ENCODE measurements at regions not wholly inside any gene's neighbourhood (a gene's known extent, or its start where the extent isn't known, plus 50 kb on each side); places are given as distances from the start of the nearest gene placed in this dataset.

GRCh38 chr9:82445556-82445955 is 457.0 kb downstream of the SPATA31D1 start:
- in situ Hi-C loops (cut with MboI) (no loop called here), intact Hi-C loops (cut with micrococcal nuclease) (no loop called here)
- no peak overlapping the region for H3K4me2 ChIP-seq (ENCODE audit: insufficient read depth, low read length)
- no peak overlapping the region for H3K27ac ChIP-seq (ENCODE audit: extremely low read depth, low read depth, low read length)
- H3K27me3 ChIP-seq (ENCODE audit: control insufficient read depth in 2 of 2, insufficient read depth in 2 of 2, low read length in 2 of 2): no peaks in the 10 kb centered on the region
- no peak overlapping the region for H3K9ac ChIP-seq (ENCODE audit: insufficient read depth in 1 of 2, low read depth in 2 of 2, low read length in 2 of 2)
- WGBS (ENCODE audit: insufficient coverage, low coverage, missing lambda C conversion rate): 0% methylated on average over 4 of the region's 5 CpGs
- H3K4me1 ChIP-seq (replicated peaks in 1 of 2; ENCODE audit: control insufficient read depth in 2 of 2, insufficient read depth in 2 of 2, low read length in 2 of 2): no peaks in the 10 kb centered on the region
- CTCF ChIA-PET (ENCODE audit: low intra/inter-chr PET ratio): no interaction called here
- no TSS peak for BruUV-seq (replicated peaks)
- no peak overlapping the region for H3K4me3 ChIP-seq
- DNase-seq (ENCODE audit: extremely low read depth in 1 of 4, low spot score in 3 of 4): no peak
- H3K36me3 ChIP-seq (ENCODE audit: control insufficient read depth, insufficient read depth, low read length): no peaks in the 10 kb centered on the region
- ATAC-seq: no peak
- no peaks in the 10 kb centered on the region for H3K9me1 ChIP-seq (ENCODE audit: control insufficient read depth, insufficient read depth, low read length)
- no peaks in the 10 kb centered on the region for H3K79me2 ChIP-seq (ENCODE audit: control insufficient read depth, insufficient read depth, low read length)
- POLR2A ChIA-PET: no interaction called here
- no peaks in the 10 kb centered on the region for H4K20me1 ChIP-seq (replicated peaks; ENCODE audit: control insufficient read depth, insufficient read depth, low read length)
- FAIRE-seq: no peak
- H2AFZ ChIP-seq (ENCODE audit: low read depth, low read length): no peak overlapping the region
- H3K9me3 ChIP-seq (replicated peaks; ENCODE audit: control insufficient read depth, insufficient read depth, low read depth, low read length): no peaks in the 10 kb centered on the region
- TF ChIP-seq PATZ1 (CRISPR knock-in tag; IDR thresholded peaks at IDR 0.05; ENCODE audit: borderline replicate concordance) (no peak), CEBPZ (IDR thresholded peaks at IDR 0.05; ENCODE audit: borderline replicate concordance, low read depth, low read length) (no peak), THRB (CRISPR knock-in tag; conservative IDR thresholded peaks at IDR 0.05) (no peak)

Measured in K562 (cell line).